IMR-90 (cell line): ENCODE measurements at regions not wholly inside any gene's neighbourhood (a gene's known extent, or its start where the extent isn't known, plus 50 kb on each side); places are given as distances from the start of the nearest gene placed in this dataset.

ENCODE experiments used
- ATAC-seq: fragments of 200-7000 bp; cut with Tn5 transposase; 2 replicates; pipeline ENCODE4 v1.9.1; 2020; ENCODE audit warnings: low read depth, mild to moderate bottlenecking, moderate library complexity
- BruUV-seq: library from RNA; stranded (reverse); fragments of 400-500 nt; replicated peaks from 2 replicates; lab custom pipeline; 2021; lab: Mats Ljungman, UMichigan
- CTCF ChIA-PET: fragments of 300-600 bp; formaldehyde crosslinking; extraction: SDS; loops from one replicate; lab custom pipeline; 2021; ENCODE audit warnings: antibody characterized with exemption; lab: Yijun Ruan, JAX
- POLR2A ChIA-PET: fragments of 300-600 bp; sonication (Branson Sonifier 250); formaldehyde crosslinking; loops from one replicate; lab custom pipeline; 2022; ENCODE audit warnings: antibody characterized with exemption; ENCODE audit not compliant: unreplicated experiment; lab: Charles Lee
- DNase-seq: peaks from one replicate; pipeline ENCODE4 v3.0.0; 2013
- H2AFZ ChIP-seq: replicated peaks from 2 replicates; pipeline ENCODE3; 2013; ENCODE audit warnings: low read length, mild to moderate bottlenecking; ENCODE audit not compliant: poor library complexity
- H2AK5ac ChIP-seq: 2 replicates; pipeline ENCODE4 v1.6.1; 2013; ENCODE audit warnings: low read depth, low read length, inconsistent platforms
- H2AK9ac ChIP-seq: replicated peaks from 2 replicates; pipeline ENCODE3; 2013; ENCODE audit warnings: mild to moderate bottlenecking, low read depth, low read length, moderate library complexity; ENCODE audit not compliant: poor library complexity
- H2BK120ac ChIP-seq: 2 replicates; pipeline ENCODE4 v1.6.1; 2013; ENCODE audit warnings: low read depth, low read length, inconsistent platforms
- H2BK15ac ChIP-seq: 3 replicates; pipeline ENCODE4 v1.6.1; 2013; ENCODE audit warnings: low read depth, low read length, inconsistent platforms
- H2BK20ac ChIP-seq: 2 replicates; pipeline ENCODE4 v1.6.1; 2013; ENCODE audit warnings: low read depth, mild to moderate bottlenecking, inconsistent platforms, low read length, moderate library complexity
- H2BK5ac ChIP-seq: 2 replicates; pipeline ENCODE4 v1.6.1; 2013; ENCODE audit warnings: mild to moderate bottlenecking, low read depth, low read length, inconsistent platforms; ENCODE audit not compliant: poor library complexity, severe bottlenecking
- H3K14ac ChIP-seq: replicated peaks from 2 replicates; pipeline ENCODE4 v1.6.1; 2013; ENCODE audit warnings: low read depth, low read length, inconsistent platforms
- H3K18ac ChIP-seq: 2 replicates; pipeline ENCODE4 v1.6.1; 2013; ENCODE audit warnings: low read depth, low read length, control low read depth
- H3K23ac ChIP-seq: 2 replicates; pipeline ENCODE4 v1.6.1; 2013; ENCODE audit warnings: low read depth, low read length, inconsistent platforms
- H3K27ac ChIP-seq: 2 replicates; pipeline ENCODE4 v1.5.1; 2013; ENCODE audit warnings: mild to moderate bottlenecking, control low read depth, low read length; ENCODE audit not compliant: insufficient read depth
- H3K27me3 ChIP-seq: 2 replicates; pipeline ENCODE4 v1.6.1; 2013; ENCODE audit warnings: low read length; ENCODE audit not compliant: control insufficient read depth, insufficient read depth
- H3K36me3 ChIP-seq: 2 replicates; pipeline ENCODE4 v1.6.1; 2013; ENCODE audit warnings: low read length, mixed read lengths; ENCODE audit not compliant: control insufficient read depth, insufficient read depth
- H3K4ac ChIP-seq: 2 replicates; pipeline ENCODE4 v1.6.1; 2013; ENCODE audit warnings: low read depth, low read length, inconsistent platforms
- H3K4me1 ChIP-seq: 2 replicates; pipeline ENCODE4 v1.6.1; 2013; ENCODE audit warnings: low read length, mixed read lengths; ENCODE audit not compliant: control insufficient read depth, insufficient read depth
- H3K4me2 ChIP-seq: 2 replicates; pipeline ENCODE4 v1.6.1; 2013; ENCODE audit warnings: low read depth, mild to moderate bottlenecking, control low read depth, low read length, moderate library complexity
- H3K4me3 ChIP-seq: 2 replicates; pipeline ENCODE4 v1.5.1; 2013; ENCODE audit warnings: low read depth, mild to moderate bottlenecking, control low read depth, low read length, moderate library complexity; ENCODE audit not compliant: insufficient read depth
- H3K56ac ChIP-seq: 2 replicates; pipeline ENCODE4 v1.6.1; 2013; ENCODE audit warnings: low read length, inconsistent platforms; ENCODE audit not compliant: insufficient read depth; ENCODE audit errors: extremely low read depth
- H3K79me1 ChIP-seq, 2 experiments: 2 replicates each; pipeline ENCODE4 v1.6.1; 2013; ENCODE audit warnings: low read length in 2 of 2, inconsistent platforms in 1 of 2, low read depth in 1 of 2
- H3K9ac ChIP-seq: 2 replicates; pipeline ENCODE4 v1.6.1; 2013; ENCODE audit warnings: low read depth, low read length, control low read depth
- H3K9me1 ChIP-seq: 2 replicates; pipeline ENCODE4 v1.6.1; 2013; ENCODE audit warnings: low read length, inconsistent platforms; ENCODE audit not compliant: insufficient read depth
- H3K9me3 ChIP-seq: 2 replicates; pipeline ENCODE4 v1.6.1; 2013; ENCODE audit warnings: low read length; ENCODE audit not compliant: control insufficient read depth, insufficient read depth
- H4K20me1 ChIP-seq: 2 replicates; pipeline ENCODE4 v1.6.1; 2013; ENCODE audit warnings: low read length, inconsistent platforms; ENCODE audit not compliant: insufficient read depth
- H4K5ac ChIP-seq: 2 replicates; pipeline ENCODE4 v1.6.1; 2013; ENCODE audit warnings: mild to moderate bottlenecking, low read depth, low read length, control low read depth
- H4K8ac ChIP-seq, 2 experiments: 2 replicates each; pipeline ENCODE4 v1.6.1; 2013; ENCODE audit warnings: low read depth in 2 of 2, low read length in 2 of 2, control low read depth in 1 of 2, inconsistent platforms in 1 of 2
- H4K91ac ChIP-seq: 2 replicates; pipeline ENCODE4 v1.6.1; 2013; ENCODE audit warnings: low read depth, low read length, inconsistent platforms; ENCODE audit not compliant: insufficient read depth
- BHLHE40 ChIP-seq: fragments of 150-350 bp; IDR thresholded peaks from 2 replicates; pipeline ENCODE4 v1.6.1; 2016; ENCODE audit warnings: mild to moderate bottlenecking, low read depth, low read length
- CEBPB ChIP-seq: IDR thresholded peaks from 2 replicates; pipeline ENCODE4 v1.6.1; 2012; ENCODE audit warnings: low read depth, low read length, improper control_type of control experiment
- CHD1 ChIP-seq: IDR thresholded peaks from 2 replicates; pipeline ENCODE4 v1.6.1; 2012; ENCODE audit warnings: low read depth, low read length, improper control_type of control experiment
- ELK1 ChIP-seq: fragments of 150-350 bp; IDR thresholded peaks from 2 replicates; pipeline ENCODE4 v1.6.1; 2016; ENCODE audit warnings: low read depth, mild to moderate bottlenecking, low read length, moderate library complexity, borderline replicate concordance
- FOS ChIP-seq: fragments of 150-350 bp; IDR thresholded peaks from 2 replicates; pipeline ENCODE4 v1.6.1; 2016; ENCODE audit warnings: low read depth, low read length
- MAFK ChIP-seq: IDR thresholded peaks from 2 replicates; pipeline ENCODE4 v1.6.1; 2012; ENCODE audit warnings: low read depth, low read length, improper control_type of control experiment
- MAZ ChIP-seq: IDR thresholded peaks from 2 replicates; pipeline ENCODE4 v1.6.1; 2012; ENCODE audit warnings: low read depth, mild to moderate bottlenecking, low read length, improper control_type of control experiment, moderate library complexity, borderline replicate concordance
- MXI1 ChIP-seq: IDR thresholded peaks from 2 replicates; pipeline ENCODE4 v1.6.1; 2012; ENCODE audit warnings: low read depth, mild to moderate bottlenecking, low read length, moderate library complexity, borderline replicate concordance
- POLR2A ChIP-seq: IDR thresholded peaks from 2 replicates; pipeline ENCODE4 v1.6.1; 2012; ENCODE audit warnings: mild to moderate bottlenecking, low read depth, low read length
- RAD21 ChIP-seq: IDR thresholded peaks from 2 replicates; pipeline ENCODE4 v1.6.1; 2012; ENCODE audit warnings: low read length, improper control_type of control experiment
- RCOR1 ChIP-seq: IDR thresholded peaks from 2 replicates; pipeline ENCODE4 v1.6.1; 2012; ENCODE audit warnings: mild to moderate bottlenecking, low read length, improper control_type of control experiment; ENCODE audit not compliant: insufficient replicate concordance
- RFX5 ChIP-seq: IDR thresholded peaks from 2 replicates; pipeline ENCODE4 v1.8.0; 2012; ENCODE audit warnings: low read depth, mild to moderate bottlenecking, low read length, moderate library complexity
- WGBS, 2 experiments: methylation state at CpG; one replicate each; pipeline versions ENCODE4 v1.1.5 to v1.1.7; 2013; ENCODE audit warnings: missing lambda C conversion rate in 2 of 2; ENCODE audit not compliant: insufficient read length in 1 of 2; ENCODE audit errors: extremely low coverage in 2 of 2; 5-methylcytosine and 5-hydroxymethylcytosine counted together
- dilution Hi-C: fragments of 300-500 bp; cut with HindIII; formaldehyde crosslinking; loops from one replicate; pipeline ENCODE4 v1.14.3; 2018; ENCODE audit warnings: low sequenced_read_pairs; ENCODE audit not compliant: unreplicated experiment
- in situ Hi-C: fragments of 300-500 bp; cut with MboI; formaldehyde crosslinking; loops from 3 replicates; pipeline ENCODE4 v1.14.3; 2019; ENCODE audit warnings: low sequenced_read_pairs, inconsistent platforms, mixed read lengths
- intact Hi-C: fragments of 100-400 bp; cut with micrococcal nuclease; formaldehyde crosslinking; loops from 2 replicates; pipeline ENCODE4 v1.10.0; 2022
- TF ChIP-seq, protein P1 (sequence below): fragments of 150-350 bp; IDR thresholded peaks from 2 replicates; pipeline ENCODE4 v1.6.1; 2017; ENCODE audit warnings: mild to moderate bottlenecking, antibody characterized with exemption, low read length, low read depth

- no peak overlapping the region for H2AK9ac ChIP-seq
These were observed 169.9 kb upstream of the ADO start for GRCh38 chr10:62634576-62634975.

More at GRCh38 chr10:62634576-62634975, 169.9 kb upstream of the ADO start:
- no peak overlapping the region for H2AFZ ChIP-seq
- no peak overlapping the region for H2BK20ac ChIP-seq
- no peak overlapping the region for H3K14ac ChIP-seq
- H3K4me1 ChIP-seq, result peaks cover 4% of the 10 kb centered on the region; the same call in 1 of the 2 replicates
- ATAC-seq, result no peak
- dilution Hi-C loops, result no loop called here
- no peak overlapping the region for H3K18ac ChIP-seq
- no peak overlapping the region for H3K4me3 ChIP-seq
- H4K5ac ChIP-seq, result no peak overlapping the region
- H3K36me3 ChIP-seq, result no peaks in the 10 kb centered on the region
- no peak overlapping the region for H2BK120ac ChIP-seq
- POLR2A ChIA-PET, result no interaction called here
- no peak for TF ChIP-seq FOS
- no peak for TF ChIP-seq MXI1
- TF ChIP-seq MAFK, result no peak
- no peak for TF ChIP-seq MAZ
- no peak for TF ChIP-seq ELK1
- TF ChIP-seq POLR2A, result no peak
- TF ChIP-seq RAD21, result no peak
- no peak for TF ChIP-seq CHD1
- no peak for TF ChIP-seq RCOR1
- no peak for TF ChIP-seq BHLHE40
- TF ChIP-seq CEBPB, result no peak
- TF ChIP-seq, protein P1, sequence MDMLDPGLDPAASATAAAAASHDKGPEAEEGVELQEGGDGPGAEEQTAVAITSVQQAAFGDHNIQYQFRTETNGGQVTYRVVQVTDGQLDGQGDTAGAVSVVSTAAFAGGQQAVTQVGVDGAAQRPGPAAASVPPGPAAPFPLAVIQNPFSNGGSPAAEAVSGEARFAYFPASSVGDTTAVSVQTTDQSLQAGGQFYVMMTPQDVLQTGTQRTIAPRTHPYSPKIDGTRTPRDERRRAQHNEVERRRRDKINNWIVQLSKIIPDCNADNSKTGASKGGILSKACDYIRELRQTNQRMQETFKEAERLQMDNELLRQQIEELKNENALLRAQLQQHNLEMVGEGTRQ, result no peak
- TF ChIP-seq RFX5, result no peak
- no peak overlapping the region for H3K4me2 ChIP-seq
- no peak overlapping the region for H3K4ac ChIP-seq
- H4K20me1 ChIP-seq, result no peaks in the 10 kb centered on the region
- no peak for DNase-seq
- no peak overlapping the region for H2AK5ac ChIP-seq
- no peak overlapping the region for H4K8ac ChIP-seq
- no peak overlapping the region for H3K9ac ChIP-seq
- H2BK15ac ChIP-seq, result no peak overlapping the region
- in situ Hi-C loops, result no loop called here
- H2BK5ac ChIP-seq, result no peak overlapping the region
- no peaks in the 10 kb centered on the region; the same call in 1 of the 2 replicates for H3K9me1 ChIP-seq
- H3K79me1 ChIP-seq, result no peaks in the 10 kb centered on the region
- no peak overlapping the region for H4K91ac ChIP-seq
- H3K27ac ChIP-seq, result no peak overlapping the region
- intact Hi-C loops, result no loop called here
- H3K9me3 ChIP-seq, result no peaks in the 10 kb centered on the region
- H3K27me3 ChIP-seq, result no peaks in the 10 kb centered on the region
- BruUV-seq, result no TSS peak
- CTCF ChIA-PET, result interaction anchor here (0.6 kb wide), 1 partner anchor 561 kb away, joined by 4 read pairs; no protein-coding TSS in a partner anchor
- WGBS, 2 experiments, result no CpG with 5 or more reads among the region's 2 CpGs
- H3K56ac ChIP-seq, result no peak overlapping the region
- no peak overlapping the region for H3K23ac ChIP-seq
